NCI-H2171 (cell line): ENCODE measurements at regions not wholly inside any gene's neighbourhood (a gene's known extent, or its start where the extent isn't known, plus 50 kb on each side); places are given as distances from the start of the nearest gene placed in this dataset.

Source experiments
- DNase-seq: peaks from one replicate; lab custom pipeline; 2025; lab: John Stamatoyannopoulos, UW

- no peak for DNase-seq
Observed at GRCh38 chr6:121499666-121500065, 64.2 kb downstream of the GJA1 start.

- no peak for DNase-seq
Observed at GRCh38 chr6:121503589-121503991, 68.1 kb downstream of the GJA1 start.

GRCh38 chr6:121504227-121504626 is 68.8 kb downstream of the GJA1 start:
- DNase-seq: no peak

DNA sequence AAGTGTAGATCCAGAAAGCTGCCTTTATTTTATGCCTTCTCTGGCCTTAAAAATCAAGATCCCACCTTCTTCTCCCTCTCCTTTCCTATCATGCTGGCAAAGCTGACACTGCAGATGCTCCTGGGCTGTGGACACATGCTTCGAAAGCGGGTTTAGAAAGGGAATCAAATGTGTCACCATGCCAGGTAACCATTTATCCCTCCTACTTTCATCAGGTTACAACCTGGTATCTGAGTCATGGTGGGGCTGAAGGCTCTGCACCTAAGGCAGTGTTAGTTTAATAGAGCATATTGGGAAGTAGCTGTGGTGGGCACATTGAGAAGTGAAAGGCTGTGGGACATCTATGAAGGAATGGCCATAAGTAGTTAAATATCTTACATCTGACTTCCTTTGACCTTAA is 69.8 kb downstream of the GJA1 start:
- DNase-seq: no peak

- DNase-seq: no peak
Observed at GRCh38 chr6:121506761-121507754, 71.6 kb downstream of the GJA1 start.

- no peak for DNase-seq
Observed at GRCh38 chr6:121510568-121511177, 75.2 kb downstream of the GJA1 start.

GRCh38 chr6:121515630-121516265 is 80.3 kb downstream of the GJA1 start:
- DNase-seq: no peak

- DNase-seq: no peak
Observed at GRCh38 chr6:121516331-121516730, 80.9 kb downstream of the GJA1 start.

GRCh38 chr6:121520337-121521163 is 85.1 kb downstream of the GJA1 start:
- DNase-seq: no peak

- DNase-seq: no peak
Observed at GRCh38 chr6:121521164-121521555, 85.7 kb downstream of the GJA1 start.

DNA sequence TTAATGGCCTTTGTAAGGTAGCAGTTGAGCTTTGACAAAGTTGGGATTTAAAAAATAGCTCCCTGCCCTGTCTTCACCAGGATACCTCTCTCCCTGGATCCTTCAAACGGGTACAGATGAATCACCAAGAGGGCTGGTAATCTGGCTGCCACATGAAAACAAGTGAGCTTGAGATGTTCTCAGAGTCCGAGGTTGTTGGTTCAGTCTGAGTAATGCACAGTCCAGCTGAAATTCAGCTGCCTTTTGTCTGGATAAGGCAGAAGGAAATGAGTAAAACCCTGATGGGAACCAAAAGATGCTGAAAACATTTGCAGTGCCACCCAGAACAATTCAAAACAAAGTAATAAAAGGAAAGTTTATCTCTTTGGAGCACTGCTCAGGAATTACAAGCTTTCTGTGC is 86.8 kb downstream of the GJA1 start:
- DNase-seq: no peak

GRCh38 chr6:121522771-121523386 is 87.4 kb downstream of the GJA1 start:
- DNase-seq: no peak

DNA sequence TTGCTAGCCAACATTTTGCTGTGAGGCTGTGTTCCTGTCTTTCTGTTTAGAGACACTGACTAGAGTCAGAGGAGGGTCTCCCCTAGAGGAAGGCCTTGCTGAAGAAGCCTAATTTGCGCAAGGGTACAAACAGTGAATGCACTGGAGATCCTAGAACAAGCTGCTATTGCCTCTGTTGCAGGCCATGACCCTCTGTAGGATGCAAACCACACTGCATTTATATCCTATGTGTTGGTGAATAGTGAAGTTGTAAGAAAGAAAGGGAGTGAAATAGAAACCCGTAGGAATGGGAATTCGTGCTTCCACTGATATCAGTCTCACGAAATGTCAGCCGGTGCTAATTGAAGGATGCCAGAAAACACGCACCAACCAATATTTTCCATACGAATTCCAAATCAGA is 88.2 kb downstream of the GJA1 start:
- no peak for DNase-seq

DNA sequence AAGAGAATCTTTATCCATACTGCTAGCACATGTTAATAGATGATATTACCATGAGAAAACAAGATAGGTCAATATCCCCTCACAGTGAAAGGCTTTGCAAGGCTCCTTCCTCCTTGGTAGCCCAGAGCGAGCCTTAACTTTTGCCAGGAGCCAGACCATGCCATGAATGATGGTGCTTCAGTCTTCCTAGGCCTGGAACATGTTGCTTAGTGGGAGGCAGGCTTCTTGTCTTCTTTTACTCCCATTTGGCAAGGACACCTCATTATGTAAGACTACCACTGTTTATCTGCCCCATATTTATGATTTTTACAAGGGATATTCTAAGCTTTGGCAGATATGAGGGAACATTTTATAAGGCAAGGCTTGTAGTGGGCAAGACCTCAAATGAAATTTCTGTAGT is 90.8 kb downstream of the GJA1 start:
- DNase-seq: no peak

- no peak for DNase-seq
Observed at GRCh38 chr6:121531658-121532169, 96.3 kb downstream of the GJA1 start.

- DNase-seq: no peak
Observed at GRCh38 chr6:121533321-121533841, 97.9 kb downstream of the GJA1 start.

- no peak for DNase-seq
Observed at GRCh38 chr6:121535777-121536176, 100.3 kb downstream of the GJA1 start.

DNA sequence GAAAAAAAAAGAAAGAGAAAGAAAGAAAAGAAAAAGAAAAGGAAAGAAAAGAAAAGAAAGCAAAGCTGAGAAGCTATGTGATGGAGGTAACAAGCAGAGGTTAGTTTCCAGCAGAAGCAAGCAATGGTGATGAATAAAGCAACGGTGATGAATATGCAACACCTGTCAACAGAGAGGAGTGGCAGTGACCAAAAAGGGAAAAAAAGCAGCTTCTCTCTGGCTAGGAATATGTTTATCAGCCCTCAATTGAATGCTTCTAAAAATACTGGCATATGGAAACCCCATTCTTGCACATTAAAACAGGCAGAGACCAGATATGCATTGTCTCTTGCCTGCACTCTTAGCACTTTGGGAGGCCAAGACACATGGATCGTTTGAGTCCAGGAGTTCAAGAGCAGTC is 100.9 kb downstream of the GJA1 start:
- DNase-seq: no peak

GRCh38 chr6:121539439-121539838 is 104.0 kb downstream of the GJA1 start:
- DNase-seq: no peak

GRCh38 chr6:121540210-121540609 is 104.8 kb downstream of the GJA1 start:
- DNase-seq: no peak

GRCh38 chr6:121544691-121545090 is 109.2 kb downstream of the GJA1 start:
- no peak for DNase-seq
